Endothelial cell (in vitro differentiated cells): ENCODE measurements at regions not wholly inside any gene's neighbourhood (a gene's known extent, or its start where the extent isn't known, plus 50 kb on each side); places are given as distances from the start of the nearest gene placed in this dataset.

Experiments used
- DNase-seq: peaks from one replicate; pipeline ENCODE4 v3.0.0; 2021; ENCODE audit warnings: low spot score
- H3K27ac Mint-ChIP-seq: one replicate; pipeline ENCODE4 v1.8.0; 2021; ENCODE audit warnings: mixed read lengths, inconsistent platforms; ENCODE audit not compliant: unreplicated experiment
- H3K27me3 Mint-ChIP-seq: one replicate; pipeline ENCODE4 v1.8.0; 2021; ENCODE audit warnings: mild to moderate bottlenecking, moderate library complexity, mixed read lengths, inconsistent platforms; ENCODE audit not compliant: unreplicated experiment
- H3K36me3 Mint-ChIP-seq: one replicate; pipeline ENCODE4 v1.8.0; 2021; ENCODE audit warnings: mild to moderate bottlenecking, low read depth, mixed read lengths, inconsistent platforms; ENCODE audit not compliant: unreplicated experiment
- H3K4me1 Mint-ChIP-seq: one replicate; pipeline ENCODE4 v1.8.0; 2021; ENCODE audit warnings: mild to moderate bottlenecking, mixed read lengths, inconsistent platforms; ENCODE audit not compliant: unreplicated experiment
- H3K4me3 Mint-ChIP-seq: one replicate; pipeline ENCODE4 v1.8.0; 2021; ENCODE audit warnings: mild to moderate bottlenecking, mixed read lengths, inconsistent platforms; ENCODE audit not compliant: unreplicated experiment
- H3K9me3 Mint-ChIP-seq: one replicate; pipeline ENCODE4 v1.8.0; 2021; ENCODE audit warnings: mixed read lengths, inconsistent platforms; ENCODE audit not compliant: unreplicated experiment
- TF ChIP-seq, protein P1 (sequence below): fragments of 200-600 bp; sonication (generic); IDR thresholded peaks from one replicate; pipeline ENCODE4 v1.5.0; 2021; ENCODE audit warnings: antibody characterized with exemption; ENCODE audit not compliant: unreplicated experiment

DNA sequence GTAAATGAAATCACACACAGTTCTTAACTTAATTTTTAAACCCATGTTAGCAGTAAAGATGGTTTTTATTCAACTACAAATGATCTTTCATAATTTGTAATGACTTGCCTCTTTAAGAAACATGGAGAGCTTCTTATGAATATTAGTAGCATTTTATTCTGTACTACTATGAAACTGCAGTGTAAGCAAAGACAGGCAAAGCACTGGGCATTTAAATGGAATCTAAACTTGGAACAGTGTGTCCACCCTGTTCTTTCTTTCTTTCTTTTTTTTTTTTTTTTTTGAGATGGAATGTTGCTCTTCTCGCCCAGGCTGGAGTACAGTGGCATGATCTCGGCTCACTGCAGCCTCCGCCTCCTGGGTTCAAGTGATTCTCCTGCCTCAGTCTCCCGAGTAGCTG lies 740.4 kb upstream of the IGFBP3 start:
- Mint-ChIP-seq H3K36me3 (no peaks in the 10 kb centered on the region), H3K27me3 (peaks cover 3% of the 10 kb centered on the region), H3K27ac (no peak overlapping the region), H3K9me3 (no peaks in the 10 kb centered on the region), H3K4me3 (no peak overlapping the region), H3K4me1 (no peaks in the 10 kb centered on the region)
- DNase-seq = no peak
- TF ChIP-seq, protein P1, sequence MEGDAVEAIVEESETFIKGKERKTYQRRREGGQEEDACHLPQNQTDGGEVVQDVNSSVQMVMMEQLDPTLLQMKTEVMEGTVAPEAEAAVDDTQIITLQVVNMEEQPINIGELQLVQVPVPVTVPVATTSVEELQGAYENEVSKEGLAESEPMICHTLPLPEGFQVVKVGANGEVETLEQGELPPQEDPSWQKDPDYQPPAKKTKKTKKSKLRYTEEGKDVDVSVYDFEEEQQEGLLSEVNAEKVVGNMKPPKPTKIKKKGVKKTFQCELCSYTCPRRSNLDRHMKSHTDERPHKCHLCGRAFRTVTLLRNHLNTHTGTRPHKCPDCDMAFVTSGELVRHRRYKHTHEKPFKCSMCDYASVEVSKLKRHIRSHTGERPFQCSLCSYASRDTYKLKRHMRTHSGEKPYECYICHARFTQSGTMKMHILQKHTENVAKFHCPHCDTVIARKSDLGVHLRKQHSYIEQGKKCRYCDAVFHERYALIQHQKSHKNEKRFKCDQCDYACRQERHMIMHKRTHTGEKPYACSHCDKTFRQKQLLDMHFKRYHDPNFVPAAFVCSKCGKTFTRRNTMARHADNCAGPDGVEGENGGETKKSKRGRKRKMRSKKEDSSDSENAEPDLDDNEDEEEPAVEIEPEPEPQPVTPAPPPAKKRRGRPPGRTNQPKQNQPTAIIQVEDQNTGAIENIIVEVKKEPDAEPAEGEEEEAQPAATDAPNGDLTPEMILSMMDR = no peak

DNA sequence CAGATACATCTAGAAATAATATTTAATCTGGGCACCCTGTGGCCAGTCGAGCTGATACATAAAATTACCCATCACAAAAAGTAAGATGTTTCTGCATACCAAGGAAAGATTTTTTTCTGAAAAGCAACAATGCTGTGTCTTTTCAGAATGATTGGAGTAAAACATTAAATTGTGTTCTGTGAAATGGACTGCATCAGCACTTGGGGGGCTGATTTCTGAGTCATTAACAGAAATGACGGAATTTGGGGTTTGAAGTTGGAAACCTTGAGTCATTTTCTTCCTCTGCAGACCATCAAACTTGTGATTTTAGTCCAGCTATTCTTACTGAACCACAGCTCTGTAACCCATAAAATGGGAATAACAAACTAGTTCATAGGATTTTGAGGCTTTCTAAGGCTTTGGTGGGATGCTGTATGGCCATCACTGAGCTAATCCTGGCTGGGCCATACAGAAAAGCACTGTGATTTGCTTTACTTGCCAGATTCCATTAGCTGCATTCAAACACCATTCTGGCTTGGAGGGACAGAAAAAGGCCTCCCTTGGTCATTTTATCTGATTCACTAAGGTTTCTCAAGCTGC lies 739.4 kb upstream of the IGFBP3 start:
- H3K36me3 Mint-ChIP-seq = no peaks in the 10 kb centered on the region
- H3K27me3 Mint-ChIP-seq = peaks cover 3% of the 10 kb centered on the region

DNA sequence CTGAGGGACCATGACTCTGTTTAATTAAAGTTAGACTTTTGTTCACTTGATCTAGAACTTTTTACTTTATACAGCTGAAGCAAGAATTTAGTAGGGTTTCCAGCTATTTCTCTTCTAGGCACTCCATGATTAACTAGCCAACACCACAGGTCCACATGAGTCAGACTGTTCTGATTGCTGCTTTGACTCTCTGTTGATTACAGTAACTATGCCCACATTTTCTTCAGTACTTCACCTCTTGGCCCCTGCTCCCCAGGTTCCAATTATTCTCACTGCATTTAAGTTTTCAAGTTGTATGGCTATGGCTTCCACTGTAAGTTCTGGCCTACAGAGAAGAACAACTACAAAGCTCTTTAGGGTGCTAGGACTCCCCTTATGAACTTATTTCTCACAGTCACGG lies 737.2 kb upstream of the IGFBP3 start:
- no peak for DNase-seq
- H3K36me3 Mint-ChIP-seq = no peaks in the 10 kb centered on the region
- peaks cover 3% of the 10 kb centered on the region for H3K27me3 Mint-ChIP-seq
- no peak overlapping the region for H3K4me3 Mint-ChIP-seq
- TF ChIP-seq, protein P1 = no peak
- H3K27ac Mint-ChIP-seq = no peak overlapping the region
- H3K4me1 Mint-ChIP-seq = no peaks in the 10 kb centered on the region
- H3K9me3 Mint-ChIP-seq = no peaks in the 10 kb centered on the region

More for the DNA sequence above, 739.4 kb upstream of the IGFBP3 start:
- TF ChIP-seq, protein P1 = no peak
- H3K27ac Mint-ChIP-seq = no peak overlapping the region
- no peaks in the 10 kb centered on the region for H3K4me1 Mint-ChIP-seq
- no peak overlapping the region for H3K4me3 Mint-ChIP-seq
- DNase-seq = no peak
- H3K9me3 Mint-ChIP-seq = no peaks in the 10 kb centered on the region

DNA sequence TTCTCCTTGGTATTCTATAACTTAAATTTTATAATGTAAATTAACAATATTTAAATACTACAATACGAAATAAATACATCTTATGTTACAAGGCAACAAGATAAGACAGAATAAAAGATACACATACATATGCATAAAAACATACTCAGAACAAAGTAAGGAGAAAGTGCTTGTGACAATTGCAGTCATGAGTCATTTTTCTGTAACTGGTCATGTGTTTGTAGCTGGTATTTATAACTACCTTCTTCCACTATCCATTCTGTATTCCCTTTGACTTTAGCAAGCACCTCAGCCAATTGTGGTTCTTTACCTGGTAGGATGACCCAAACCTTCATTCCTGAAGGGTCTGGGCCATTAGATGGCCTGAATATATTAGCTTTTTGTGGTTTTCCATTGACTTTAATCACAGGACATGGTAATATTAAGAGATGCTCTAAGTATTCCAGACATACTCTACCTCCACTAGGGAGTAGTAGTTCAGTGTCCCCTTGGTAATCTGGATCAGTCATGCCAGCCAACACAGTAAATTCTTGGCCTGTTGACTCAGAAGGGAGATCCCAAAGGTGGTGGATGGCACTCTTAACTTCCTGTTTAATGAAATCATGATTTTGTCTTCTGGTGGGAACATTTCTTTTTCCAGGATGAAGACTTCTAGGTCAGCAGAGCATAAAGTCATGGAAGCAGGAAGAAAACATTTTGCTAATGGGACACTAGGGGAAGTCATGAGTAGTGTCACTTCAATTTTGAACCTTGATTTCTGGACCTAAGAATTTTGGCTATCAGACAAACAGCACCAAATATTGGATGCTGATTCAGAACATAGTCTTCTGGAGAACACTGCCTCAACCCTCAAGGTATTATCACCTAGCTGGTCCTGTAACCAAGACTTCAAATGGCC lies 733.7 kb upstream of the IGFBP3 start:
- no peaks in the 10 kb centered on the region for H3K9me3 Mint-ChIP-seq
- TF ChIP-seq, protein P1 = no peak
- no peak for DNase-seq
- H3K4me1 Mint-ChIP-seq = no peaks in the 10 kb centered on the region
- no peak overlapping the region for H3K4me3 Mint-ChIP-seq
- no peaks in the 10 kb centered on the region for H3K27me3 Mint-ChIP-seq
- H3K36me3 Mint-ChIP-seq = no peaks in the 10 kb centered on the region
- H3K27ac Mint-ChIP-seq = no peak overlapping the region

DNA sequence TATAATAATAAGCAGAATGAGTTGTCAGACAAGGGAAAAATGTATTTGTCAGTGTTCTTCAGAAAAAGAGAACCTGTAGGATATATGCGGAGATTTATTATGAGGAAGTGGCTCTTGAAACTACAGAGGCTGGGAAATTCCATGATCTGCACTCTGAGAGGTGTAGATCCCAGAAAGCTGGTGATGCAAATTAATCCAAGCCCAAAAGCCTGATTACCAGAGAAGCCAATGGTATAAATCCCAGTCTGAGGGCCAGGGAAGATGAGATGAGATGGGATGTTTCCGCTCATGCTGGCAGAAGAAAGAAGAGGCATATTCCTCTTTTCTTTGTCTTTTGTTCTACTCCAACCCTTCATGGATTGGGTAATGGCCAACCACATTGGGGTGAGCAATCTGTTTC lies 732.8 kb upstream of the IGFBP3 start:
- Mint-ChIP-seq H3K27ac (no peak overlapping the region), H3K36me3 (no peaks in the 10 kb centered on the region), H3K27me3 (peaks cover under 1% of the 10 kb centered on the region), H3K9me3 (no peaks in the 10 kb centered on the region), H3K4me1 (no peaks in the 10 kb centered on the region), H3K4me3 (no peak overlapping the region)
- TF ChIP-seq, protein P1 = no peak
- DNase-seq = no peak
